ENCODE measurements at regions not wholly inside any gene's neighbourhood (a gene's known extent, or its start where the extent isn't known, plus 50 kb on each side); places are given as distances from the start of the nearest gene placed in this dataset.

DNA sequence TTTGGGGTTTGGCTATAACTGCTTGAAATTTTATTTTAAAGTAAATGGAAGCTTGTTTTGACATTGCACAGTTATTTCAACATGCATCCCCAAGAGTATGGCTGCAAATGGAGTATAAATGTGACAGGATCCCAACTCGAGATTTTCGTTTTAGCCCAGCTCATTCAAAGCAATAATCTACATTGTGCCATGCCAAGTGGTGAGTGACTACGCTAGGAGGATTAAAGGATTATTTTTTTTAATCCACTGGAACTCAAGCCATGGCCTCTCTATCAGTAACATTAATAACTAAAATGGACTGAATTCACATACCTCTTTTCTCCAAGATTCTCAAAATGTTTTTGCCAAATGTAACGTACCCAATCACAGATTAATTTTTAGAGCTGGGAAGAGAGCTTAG, 60.6 kb upstream of the AUTS2 start (continued):
- no peak for TF ChIP-seq TCF12 (IDR thresholded peaks at IDR 0.05; ENCODE audit: low read depth, low read length)

DNA sequence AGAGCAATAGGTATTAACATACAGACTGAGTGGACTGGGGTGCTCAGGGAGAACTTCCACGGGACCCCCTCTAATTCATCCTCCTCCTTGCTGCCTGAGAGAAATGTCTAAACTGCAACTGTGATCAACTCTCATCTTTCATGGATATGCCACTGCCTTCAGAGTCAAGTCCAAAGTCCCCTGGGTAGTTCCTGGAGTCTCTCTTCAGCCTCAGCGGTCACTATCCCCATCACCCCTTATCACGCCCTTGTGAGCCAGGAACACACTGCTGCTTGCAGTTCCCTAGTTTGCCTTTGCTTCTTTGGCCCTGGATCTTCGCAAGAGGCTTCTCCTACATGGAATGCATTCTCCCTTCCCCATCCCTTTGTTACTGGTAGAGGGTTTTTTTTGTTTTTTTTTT, 58.7 kb upstream of the AUTS2 start:
- CTCF ChIA-PET (ENCODE audit: partially characterized antibody) = no interaction called here
- no peak for TF ChIP-seq GABPA (IDR thresholded peaks at IDR 0.05; ENCODE audit: borderline replicate concordance, insufficient read depth, low read length)

More for the DNA sequence above, 58.7 kb upstream of the AUTS2 start:
- Histone ChIP-seq H3K14ac (ENCODE audit: insufficient read length) (no peak overlapping the region), H3K23me2 (ENCODE audit: low read depth, low read length) (no peaks in the 10 kb centered on the region; the same call in 1 of the 2 replicates), H2BK20ac (ENCODE audit: low read length) (no peak overlapping the region), H4K5ac (ENCODE audit: insufficient read length, low read depth, low read length) (no peak overlapping the region), H2AK5ac (ENCODE audit: low read depth, low read length) (no peak overlapping the region), H2BK12ac (ENCODE audit: low read depth, low read length) (peak overlapping the region; percentile 23; the same call in 1 of the 2 replicates), H4K91ac (replicated peaks; ENCODE audit: insufficient read length, low read length) (no peak overlapping the region), H3K79me1 (ENCODE audit: low read depth, low read length) (no peaks in the 10 kb centered on the region), H2AFZ (ENCODE audit: low read length) (no peak overlapping the region), H2BK5ac (ENCODE audit: low read depth, low read length) (no peak overlapping the region), H3K27me3 (replicated peaks in 1 of 4; ENCODE audit: control insufficient read depth in 3 of 4, extremely low read depth in 1 of 4, insufficient read depth in 3 of 4, low read length in 3 of 4) (no peaks in the 10 kb centered on the region), H3K36me3 (ENCODE audit: control insufficient read depth in 2 of 4, insufficient read depth in 4 of 4, low read length in 3 of 4) (no peaks in the 10 kb centered on the region), H3K23ac (ENCODE audit: insufficient read length) (no peak overlapping the region), H3K18ac (ENCODE audit: extremely low read depth, low read length) (no peak overlapping the region), H4K20me1 (replicated peaks in 1 of 2; ENCODE audit: control insufficient read depth in 1 of 2, insufficient read depth in 2 of 2, low read length in 2 of 2) (no peaks in the 10 kb centered on the region), H3K9ac (replicated peaks in 1 of 4; ENCODE audit: extremely low read depth in 1 of 4, low read depth in 3 of 4, low read length in 3 of 4) (no peak overlapping the region), H3K4me3 (ENCODE audit: extremely low read depth in 1 of 4, insufficient read depth in 2 of 4, low read depth in 3 of 4, low read length in 4 of 4) (no peak overlapping the region), H3K27ac (ENCODE audit: low read depth, low read length) (no peak overlapping the region), H3K9me3 (ENCODE audit: insufficient read depth in 2 of 2, low read depth in 1 of 2, low read length in 1 of 2) (no peaks in the 10 kb centered on the region), H3K56ac (replicated peaks; ENCODE audit: insufficient read length, low read depth, low read length) (no peak overlapping the region), H2BK120ac (replicated peaks; ENCODE audit: low read depth, low read length) (no peak overlapping the region), H3K4me2 (ENCODE audit: insufficient read depth in 1 of 2, low read depth in 2 of 2, low read length in 2 of 2) (no peak overlapping the region), H3K4me1 (replicated peaks in 1 of 4; ENCODE audit: control insufficient read depth in 3 of 4, insufficient read depth in 4 of 4, low read length in 3 of 4) (peaks cover 1 to 2% (median 2%) of the 10 kb centered on the region in 4 experiments; a peak in 6 of 7 replicates), H4K8ac (ENCODE audit: extremely low read depth, insufficient read depth, low read length) (no peak overlapping the region), H3K79me2 (ENCODE audit: control insufficient read depth in 1 of 2, insufficient read depth in 2 of 2, low read length in 2 of 2) (no peaks in the 10 kb centered on the region), H3K4ac (replicated peaks; ENCODE audit: insufficient read length, low read depth, low read length) (no peak overlapping the region), H2BK15ac (ENCODE audit: low read length) (no peak overlapping the region)
- WGBS, 2 experiments (ENCODE audit: extremely low coverage in 1 of 2, insufficient coverage in 1 of 2, insufficient read length in 1 of 2, insufficient replicate concordance in 2 of 2, low coverage in 1 of 2, low lambda C conversion rate in 2 of 2, missing lambda C conversion rate in 1 of 2) = 98% methylated on average over 4 of the region's 4 CpGs; no CpG with 5 or more reads in 1 of the 2 experiments
- POLR2A ChIA-PET (ENCODE audit: partially characterized antibody) = no interaction called here
- FAIRE-seq = no peak
- no peak for DNase-seq (ENCODE audit: low read depth in 1 of 2, low spot score in 2 of 2)

All from H1 (cell line).